RWPE1 (cell line): ENCODE measurements at regions not wholly inside any gene's neighbourhood (a gene's known extent, or its start where the extent isn't known, plus 50 kb on each side); places are given as distances from the start of the nearest gene placed in this dataset.

ENCODE experiments used
- CTCF ChIA-PET: fragments of 350-600 bp; sonication (Branson Sonifier 250); formaldehyde crosslinking; extraction: SDS; loops from one replicate; lab custom pipeline; 2021; lab: Yijun Ruan, JAX
- POLR2A ChIA-PET: fragments of 400-600 bp; formaldehyde crosslinking; extraction: SDS; loops from one replicate; lab custom pipeline; 2020; ENCODE audit warnings: antibody characterized with exemption; ENCODE audit not compliant: low non-redundant PET; lab: Yijun Ruan, JAX
- DNase-seq: peaks from one replicate; pipeline ENCODE4 v3.0.0; 2012; ENCODE audit warnings: low spot score
- H3K27ac ChIP-seq: fragments of 450-650 bp; 2 replicates; pipeline ENCODE4 v1.5.1; 2017
- TF ChIP-seq, protein P1 (sequence below): fragments of 450-650 bp; conservative IDR thresholded peaks from 2 replicates; pipeline ENCODE4 v1.5.1; 2017; ENCODE audit warnings: low read depth, mild to moderate bottlenecking

DNA sequence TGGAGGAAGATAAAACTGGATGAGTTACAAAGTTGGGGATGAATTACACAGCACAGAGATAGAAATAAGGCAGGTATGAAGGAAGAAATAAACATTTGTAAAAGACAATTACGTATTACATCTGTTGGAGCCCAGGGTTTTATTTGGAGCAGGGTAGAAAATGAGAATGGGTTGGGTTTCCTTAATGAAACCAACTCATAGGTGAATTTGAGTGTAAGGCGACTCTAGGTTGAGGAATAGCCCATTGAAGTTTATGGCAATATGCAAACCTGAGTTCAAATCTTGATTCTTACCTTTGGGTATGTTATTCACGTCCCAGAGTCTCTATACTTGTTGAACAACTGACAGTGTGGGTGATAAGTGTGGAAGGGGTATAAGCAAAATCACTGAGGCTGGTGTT is 422.3 kb upstream of the WWC1 start:
- ChIA-PET POLR2A (interaction anchor here (0.5 kb wide), 1 partner anchor 10 kb away, joined by 3 read pairs; no protein-coding TSS in a partner anchor), CTCF (interaction anchor here (0.6 kb wide), 1 partner anchor 256 kb away, joined by 6 read pairs; no protein-coding TSS in a partner anchor)
- TF ChIP-seq, protein P1, sequence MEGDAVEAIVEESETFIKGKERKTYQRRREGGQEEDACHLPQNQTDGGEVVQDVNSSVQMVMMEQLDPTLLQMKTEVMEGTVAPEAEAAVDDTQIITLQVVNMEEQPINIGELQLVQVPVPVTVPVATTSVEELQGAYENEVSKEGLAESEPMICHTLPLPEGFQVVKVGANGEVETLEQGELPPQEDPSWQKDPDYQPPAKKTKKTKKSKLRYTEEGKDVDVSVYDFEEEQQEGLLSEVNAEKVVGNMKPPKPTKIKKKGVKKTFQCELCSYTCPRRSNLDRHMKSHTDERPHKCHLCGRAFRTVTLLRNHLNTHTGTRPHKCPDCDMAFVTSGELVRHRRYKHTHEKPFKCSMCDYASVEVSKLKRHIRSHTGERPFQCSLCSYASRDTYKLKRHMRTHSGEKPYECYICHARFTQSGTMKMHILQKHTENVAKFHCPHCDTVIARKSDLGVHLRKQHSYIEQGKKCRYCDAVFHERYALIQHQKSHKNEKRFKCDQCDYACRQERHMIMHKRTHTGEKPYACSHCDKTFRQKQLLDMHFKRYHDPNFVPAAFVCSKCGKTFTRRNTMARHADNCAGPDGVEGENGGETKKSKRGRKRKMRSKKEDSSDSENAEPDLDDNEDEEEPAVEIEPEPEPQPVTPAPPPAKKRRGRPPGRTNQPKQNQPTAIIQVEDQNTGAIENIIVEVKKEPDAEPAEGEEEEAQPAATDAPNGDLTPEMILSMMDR: no peak
- DNase-seq: no peak
- no peak overlapping the region for H3K27ac ChIP-seq

DNA sequence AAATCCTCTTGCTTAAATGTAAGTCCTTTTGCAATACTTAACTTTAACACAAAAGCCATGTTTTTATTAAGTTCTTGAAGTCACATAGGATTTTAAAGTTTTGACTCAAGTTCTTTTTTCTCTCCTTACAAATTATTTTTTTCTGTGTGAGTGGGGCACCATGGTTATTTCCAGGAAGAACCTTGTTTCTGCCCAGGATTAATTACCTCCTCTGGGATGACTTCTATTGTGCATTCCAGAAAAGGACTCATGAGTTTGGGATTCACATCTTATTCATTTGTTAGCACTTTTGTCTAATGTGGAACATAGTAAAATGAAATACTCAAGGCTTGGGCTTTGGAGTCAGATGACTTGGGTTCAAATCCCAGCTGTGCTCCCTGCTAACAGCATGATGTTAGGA is 421.4 kb upstream of the WWC1 start:
- no peak for DNase-seq
- no peak overlapping the region for H3K27ac ChIP-seq
- CTCF ChIA-PET: no interaction called here
- TF ChIP-seq, protein P1: no peak
- POLR2A ChIA-PET: no interaction called here

DNA sequence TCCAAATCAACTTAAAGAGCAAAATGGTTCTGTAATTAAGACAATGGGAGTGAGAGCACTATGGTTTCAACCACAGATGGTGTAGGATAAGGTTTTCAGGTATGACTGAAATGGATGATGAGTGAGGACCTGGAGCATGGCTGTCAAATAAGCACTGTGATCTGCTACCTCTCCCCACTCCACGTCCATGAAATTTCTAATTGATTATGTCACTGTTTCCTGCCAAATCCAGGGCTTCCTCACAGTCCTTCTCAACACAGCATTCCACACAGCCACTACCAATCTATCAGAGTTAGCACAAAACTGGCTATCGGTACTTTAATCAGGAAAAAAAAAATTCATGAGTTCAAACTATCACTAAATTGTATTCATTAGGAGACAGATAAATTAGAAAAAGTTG is 420.4 kb upstream of the WWC1 start:
- ChIA-PET CTCF (no interaction called here), POLR2A (no interaction called here)
- no peak for DNase-seq
- H3K27ac ChIP-seq: no peak overlapping the region
- TF ChIP-seq, protein P1: no peak

DNA sequence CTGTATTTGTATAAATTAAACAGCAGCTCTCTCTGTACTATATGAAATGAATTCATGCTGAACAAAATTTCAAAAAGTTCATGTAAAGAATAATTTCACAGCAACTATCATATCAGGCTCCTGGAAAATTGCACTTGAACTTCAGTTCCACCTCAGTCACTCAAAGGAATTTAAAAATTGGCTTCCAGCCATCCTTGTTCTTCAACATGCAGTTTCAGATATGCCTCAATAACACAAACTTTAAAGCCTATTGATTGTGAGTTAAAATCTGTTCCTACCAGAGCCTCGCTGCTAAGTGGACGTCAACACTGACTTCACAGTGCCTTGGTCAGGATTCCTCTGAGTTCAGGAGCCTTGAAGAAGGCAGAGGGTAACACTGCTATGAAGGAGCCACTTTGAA is 418.7 kb upstream of the WWC1 start:
- POLR2A ChIA-PET: no interaction called here
- H3K27ac ChIP-seq: no peak overlapping the region
- TF ChIP-seq, protein P1: no peak
- CTCF ChIA-PET: no interaction called here
- no peak for DNase-seq

DNA sequence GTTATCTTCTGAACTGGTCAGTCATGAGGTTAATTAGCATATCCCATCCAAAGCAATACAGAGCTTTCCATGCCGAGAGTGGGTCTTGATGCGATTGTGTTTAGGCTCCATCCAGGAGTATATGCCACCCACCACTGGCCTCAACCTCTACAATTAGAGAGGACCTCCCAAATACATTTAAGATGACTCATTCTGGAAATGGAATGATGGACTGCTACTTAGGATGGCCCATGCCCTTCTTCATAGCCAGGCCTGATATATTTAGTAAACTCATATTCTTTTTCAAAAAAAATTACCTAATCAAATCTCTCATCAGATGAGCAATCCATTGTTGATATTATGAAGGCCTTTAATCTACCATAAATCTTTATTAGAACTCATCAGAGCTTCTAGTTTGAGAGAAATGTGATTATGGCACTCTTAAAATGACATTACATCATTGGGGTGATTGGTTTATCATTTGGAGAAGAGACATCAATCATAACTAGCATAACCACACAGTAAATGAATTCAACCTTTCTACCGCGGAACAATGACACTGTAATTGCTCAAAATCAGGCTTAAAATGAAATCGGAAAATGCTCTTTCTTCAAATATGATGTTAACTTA is 414.2 kb upstream of the WWC1 start:
- ChIA-PET CTCF (interaction anchor here (0.5 kb wide), 1 partner anchor 14 kb away, joined by 3 read pairs; no protein-coding TSS in a partner anchor), POLR2A (no interaction called here)
- TF ChIP-seq, protein P1: no peak
- H3K27ac ChIP-seq: no peak overlapping the region
- DNase-seq: no peak

DNA sequence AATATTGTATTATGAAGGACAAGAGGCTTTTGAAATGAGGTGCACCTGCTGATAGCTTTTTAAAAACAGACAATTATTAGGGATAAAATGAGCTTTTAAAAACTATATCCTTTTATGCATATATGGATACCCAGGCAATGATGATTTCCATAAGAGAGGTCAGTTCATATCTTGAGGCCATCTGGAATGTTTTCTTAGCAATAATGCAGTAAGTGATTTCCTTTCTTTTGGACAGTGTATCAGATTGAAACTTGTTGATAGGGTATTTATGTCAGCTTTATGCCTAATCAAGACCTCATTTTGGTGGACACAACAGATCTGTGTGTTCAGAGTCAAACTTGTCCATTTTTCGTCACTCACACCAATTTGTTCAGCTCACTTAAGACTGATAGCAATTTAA is 413.5 kb upstream of the WWC1 start:
- ChIA-PET CTCF (no interaction called here), POLR2A (no interaction called here)
- no peak overlapping the region for H3K27ac ChIP-seq
- TF ChIP-seq, protein P1: no peak
- DNase-seq: no peak

DNA sequence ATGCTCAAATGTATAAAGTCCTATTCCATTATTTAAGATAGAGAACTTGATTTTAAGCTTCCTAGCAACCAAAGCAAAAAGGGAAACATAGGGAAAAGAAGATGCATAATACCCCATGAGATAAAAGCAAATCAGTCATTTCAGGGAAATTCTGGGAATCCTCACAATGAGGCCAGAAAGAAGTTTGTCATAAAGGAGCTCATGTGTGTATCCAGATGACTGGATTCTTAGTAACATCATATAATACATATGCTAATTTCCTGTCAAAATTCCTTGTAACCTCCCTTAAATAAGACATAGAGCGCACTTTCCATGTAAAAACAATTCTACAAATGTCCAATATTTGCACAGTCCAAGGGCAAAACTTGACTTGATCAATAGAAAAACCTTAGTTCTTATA is 411.0 kb upstream of the WWC1 start:
- TF ChIP-seq, protein P1: no peak
- no peak for DNase-seq
- POLR2A ChIA-PET: no interaction called here
- H3K27ac ChIP-seq: no peak overlapping the region
- CTCF ChIA-PET: no interaction called here
